NCI-H446 treated with DMSO at 0.1 percent for 48 hours (cell line): ENCODE measurements at regions not wholly inside any gene's neighbourhood (a gene's known extent, or its start where the extent isn't known, plus 50 kb on each side); places are given as distances from the start of the nearest gene placed in this dataset.

Experiments
- DNase-seq: peaks from one replicate; lab custom pipeline; 2025; lab: John Stamatoyannopoulos, UW

DNA sequence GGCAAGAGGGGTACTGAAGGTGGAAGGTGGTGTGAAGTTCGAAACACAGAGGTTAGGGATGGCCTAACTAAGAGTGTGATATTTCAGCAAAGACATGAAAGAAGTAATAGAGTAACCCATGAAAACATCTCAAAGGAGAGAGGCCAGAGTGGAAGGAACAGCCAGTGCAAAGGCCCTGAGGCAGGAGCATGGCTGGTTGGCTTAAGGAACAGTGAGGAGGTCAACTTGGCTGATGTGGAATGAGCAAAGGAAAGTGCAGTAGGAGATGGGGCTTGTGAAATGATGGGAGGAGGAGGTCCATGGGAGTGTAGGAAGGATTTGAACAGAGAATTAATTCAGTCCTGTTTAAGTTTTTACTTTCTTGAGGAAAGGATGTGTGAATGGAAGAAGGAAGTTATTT, 178.3 kb upstream of the ZNF608 start:
- DNase-seq: no peak

DNA sequence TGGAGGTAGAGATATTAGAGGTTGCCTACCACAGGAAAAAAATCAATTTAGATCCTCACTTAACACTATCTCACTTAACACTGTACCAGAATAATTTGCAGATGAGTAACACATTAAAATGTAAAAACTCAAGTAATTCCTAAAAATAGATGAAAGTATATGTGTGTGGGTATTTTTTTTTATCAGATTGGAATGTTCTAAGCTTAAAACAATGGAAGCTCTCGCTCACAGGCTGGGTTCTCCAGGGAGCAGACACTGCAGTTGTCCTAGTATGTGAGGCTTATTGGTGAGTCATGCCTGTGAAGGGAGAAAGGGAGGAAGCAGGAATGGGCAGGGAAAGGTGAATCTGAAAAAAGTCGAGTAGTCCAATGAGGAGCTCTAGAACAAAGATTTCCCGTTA, 181.3 kb upstream of the ZNF608 start:
- DNase-seq: no peak

GRCh38 chr5:124929000-124929399, 182.6 kb upstream of the ZNF608 start:
- DNase-seq: no peak

DNA sequence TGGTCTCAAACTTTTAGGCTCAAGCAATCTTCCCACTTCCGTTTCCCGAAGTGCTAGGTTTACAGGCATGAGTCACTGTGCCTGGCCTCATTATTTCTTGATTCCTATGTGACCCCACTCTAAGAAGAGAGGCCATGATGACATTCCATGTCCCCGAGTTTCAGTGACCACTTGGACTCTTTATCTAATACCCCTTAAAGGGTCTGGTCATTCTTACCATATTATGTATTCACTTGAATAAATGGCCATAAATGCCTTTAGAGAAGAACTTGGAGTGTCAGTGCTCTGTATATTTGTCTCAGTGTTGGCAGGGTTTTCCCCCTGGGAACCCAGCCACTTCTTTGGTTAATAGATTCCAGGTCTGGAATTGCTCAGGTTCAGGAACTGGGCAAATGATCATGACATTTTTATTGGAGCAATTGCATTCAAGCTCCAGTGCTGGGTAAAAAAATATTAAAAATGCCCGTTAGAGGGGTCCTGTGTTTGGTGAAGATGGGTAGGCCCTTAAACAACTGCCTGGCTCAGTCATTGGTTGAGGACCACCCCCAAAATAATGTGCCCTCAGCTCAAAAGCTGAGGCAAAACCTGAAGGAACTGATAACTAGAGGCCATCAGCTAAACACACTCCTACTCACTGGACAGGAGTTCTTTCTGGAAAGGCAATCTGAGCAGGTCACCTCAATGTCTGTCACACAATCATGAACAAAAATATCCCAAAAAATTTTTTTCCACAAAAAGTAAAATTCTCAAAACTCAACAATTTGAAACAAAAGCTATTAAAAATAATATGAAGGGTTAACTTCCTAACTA, 186.6 kb upstream of the ZNF608 start:
- peak; percentile 22 for DNase-seq

DNA sequence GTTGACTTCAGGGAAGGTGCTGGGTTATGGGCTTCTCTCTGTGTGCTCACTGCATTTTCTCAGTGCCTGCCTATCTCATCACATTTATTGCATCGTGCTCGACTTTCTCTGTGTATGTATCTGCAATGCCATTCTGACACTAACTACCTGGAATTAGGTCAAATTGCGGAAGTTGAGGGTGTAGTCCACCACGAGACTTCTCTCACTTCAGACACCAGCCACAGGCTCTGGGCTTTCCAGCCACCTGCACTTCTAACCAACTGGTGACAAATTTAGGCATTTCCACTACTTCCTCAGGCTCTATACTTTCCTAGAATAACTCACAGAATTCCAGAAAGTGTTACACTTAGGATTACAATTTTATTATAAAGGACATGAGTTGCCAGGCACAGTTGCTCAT, 188.6 kb upstream of the ZNF608 start:
- DNase-seq: no peak

- no peak for DNase-seq
These were observed 190.1 kb upstream of the ZNF608 start for GRCh38 chr5:124936626-124936933.

- DNase-seq: no peak
These were observed 194.9 kb upstream of the ZNF608 start for GRCh38 chr5:124941051-124942049.

DNA sequence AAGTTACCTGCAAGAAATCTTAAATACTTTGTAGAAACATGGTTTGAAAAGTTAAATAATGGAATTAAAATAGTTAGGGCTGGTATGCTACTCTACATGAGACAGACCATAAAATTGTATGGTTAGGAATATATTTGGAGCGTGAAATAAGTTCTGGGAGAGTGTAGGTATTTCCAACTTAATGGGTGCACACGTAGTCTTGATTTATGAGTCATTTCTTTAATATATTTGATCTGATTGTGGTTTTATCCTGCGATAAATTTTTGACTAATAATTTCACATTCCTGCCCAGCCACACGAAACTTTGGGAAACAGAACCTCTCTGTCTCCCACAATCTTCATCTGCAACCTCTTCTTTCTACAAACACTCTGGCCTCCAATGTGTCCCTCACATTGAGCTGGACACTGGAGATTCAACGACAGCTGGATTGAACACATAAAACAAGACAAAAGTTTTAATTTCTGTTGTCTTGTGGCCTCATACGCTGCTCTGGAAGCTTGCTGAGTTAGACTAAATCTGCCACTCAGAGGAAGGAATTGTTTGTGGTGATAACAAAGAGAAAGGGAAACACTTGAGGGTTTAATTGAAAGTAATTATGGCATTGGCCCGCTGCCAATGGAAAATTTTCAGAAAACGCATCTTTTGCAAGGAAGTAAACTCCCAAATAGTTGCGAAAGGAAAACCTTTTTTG, 201.8 kb upstream of the ZNF608 start:
- DNase-seq: no peak

DNA sequence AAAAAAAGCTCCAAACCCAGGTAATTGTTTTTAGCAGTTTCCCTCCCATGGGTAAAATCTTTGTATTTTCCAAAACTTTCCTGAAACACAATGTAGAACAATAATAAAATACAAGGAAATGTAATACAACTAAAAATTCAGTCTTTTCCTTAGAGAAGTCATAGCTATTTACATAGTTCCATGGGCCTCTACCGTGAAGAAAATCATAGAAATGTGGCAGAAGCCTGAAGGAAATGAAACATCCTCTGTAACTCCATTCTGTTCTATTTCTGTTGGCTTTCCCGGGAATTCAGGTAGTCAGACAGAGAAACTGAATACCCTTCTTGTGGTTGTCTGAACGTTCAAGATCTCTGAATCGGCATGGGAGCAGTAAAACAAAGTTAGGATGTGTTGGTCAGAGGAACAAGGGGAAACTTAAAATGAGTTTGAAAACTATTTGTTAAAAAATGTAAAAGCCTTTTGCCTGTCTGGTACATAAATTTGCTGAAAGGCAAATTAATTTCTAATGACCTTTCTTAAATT, 202.4 kb upstream of the ZNF608 start:
- DNase-seq: no peak

DNA sequence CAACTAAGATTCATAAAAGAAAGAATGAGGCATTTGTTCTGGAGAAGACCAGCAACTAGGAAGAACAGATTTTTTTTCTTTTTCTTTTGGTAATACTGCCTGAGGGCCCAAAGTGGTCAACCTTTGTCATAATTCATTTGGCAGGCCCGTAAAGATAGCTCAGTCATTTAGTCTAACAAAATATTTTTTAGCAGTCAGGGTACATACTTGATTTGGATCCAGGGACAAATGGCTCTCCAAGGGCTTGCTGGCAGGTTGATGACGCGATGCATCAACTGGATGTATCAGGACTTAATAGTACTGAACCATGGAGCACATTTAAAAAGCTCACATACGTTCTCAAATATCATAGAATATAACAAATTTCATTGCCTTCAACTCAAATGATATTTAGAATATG, 203.4 kb upstream of the ZNF608 start:
- DNase-seq: no peak

- DNase-seq: no peak
These were observed 204.7 kb upstream of the ZNF608 start for GRCh38 chr5:124951105-124951504.

DNA sequence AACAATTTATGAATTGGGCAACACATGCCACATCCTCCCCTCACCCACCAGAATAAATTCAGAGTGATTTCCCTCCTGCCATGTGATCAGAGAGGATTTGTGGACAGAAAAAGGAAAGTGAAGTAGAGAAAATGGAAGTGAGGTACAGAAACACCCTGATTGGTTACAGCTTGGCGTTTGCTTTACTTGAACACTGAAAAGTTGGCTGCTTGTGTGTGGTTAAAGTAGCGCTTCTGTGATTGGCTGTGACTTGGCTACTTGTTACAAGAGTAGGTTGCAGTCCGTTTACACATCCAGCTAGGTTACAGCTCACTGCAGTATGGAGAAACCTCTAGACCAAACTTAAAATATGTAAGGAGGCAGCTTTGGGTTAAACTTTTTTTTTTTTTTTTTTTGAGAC, 205.2 kb upstream of the ZNF608 start:
- DNase-seq: no peak

GRCh38 chr5:124952079-124952478, 205.6 kb upstream of the ZNF608 start:
- DNase-seq: no peak

- no peak for DNase-seq
These were observed 206.1 kb upstream of the ZNF608 start for GRCh38 chr5:124952566-124952965.

DNA sequence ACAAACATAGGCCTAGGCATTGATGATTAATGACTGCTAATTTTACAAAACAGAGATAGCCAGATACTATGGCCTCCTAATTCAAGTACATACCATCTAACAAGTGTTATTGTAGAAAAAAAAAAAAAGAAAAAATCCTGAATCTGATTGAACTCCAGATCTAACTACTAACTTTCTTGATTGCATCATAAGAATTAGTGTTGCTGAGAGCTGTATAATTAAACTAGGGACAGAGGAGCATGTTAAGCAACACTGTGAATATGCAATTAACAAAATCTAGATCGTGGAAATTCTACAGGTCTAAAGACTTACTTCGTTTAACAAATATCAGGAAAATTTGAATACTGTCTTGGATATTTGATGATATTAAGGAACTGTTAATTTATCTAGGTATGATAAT, 208.3 kb upstream of the ZNF608 start:
- no peak for DNase-seq

GRCh38 chr5:124956471-124957029, 210.1 kb upstream of the ZNF608 start:
- DNase-seq: peak; percentile 85

GRCh38 chr5:124957063-124957462, 210.6 kb upstream of the ZNF608 start:
- no peak for DNase-seq

GRCh38 chr5:124960266-124960665, 213.8 kb upstream of the ZNF608 start:
- no peak for DNase-seq

DNA sequence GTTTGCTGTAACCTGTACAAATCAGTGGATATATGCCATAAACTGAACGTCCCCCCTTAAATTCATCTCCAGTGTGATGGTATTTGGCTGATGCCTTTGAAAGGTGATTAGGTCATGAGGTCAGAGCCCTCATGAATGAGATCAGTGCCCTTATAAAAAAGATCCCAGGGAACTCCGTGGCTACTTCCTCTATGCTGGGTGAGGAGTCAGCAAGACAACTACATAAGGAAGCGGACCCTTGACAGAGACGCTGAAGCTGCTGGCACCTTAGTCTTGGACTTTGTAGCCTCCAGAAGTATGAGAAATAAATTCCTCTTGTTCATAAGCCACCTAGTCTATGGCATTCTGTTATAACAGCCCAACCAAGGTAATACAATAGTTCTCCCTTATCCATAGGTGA, 215.1 kb upstream of the ZNF608 start:
- no peak for DNase-seq

- no peak for DNase-seq
These were observed 215.7 kb upstream of the ZNF608 start for GRCh38 chr5:124962111-124962510.

GRCh38 chr5:124962735-124963134, 216.3 kb upstream of the ZNF608 start:
- DNase-seq: no peak
